ENCODE measurements at regions not wholly inside any gene's neighbourhood (a gene's known extent, or its start where the extent isn't known, plus 50 kb on each side); places are given as distances from the start of the nearest gene placed in this dataset.
A peak's percentile ranks its signal among the peaks of the same experiment; 100 is the strongest.
"Not testable (repeated sequence)": the region's sequence is repeated elsewhere in the genome, so short reads cannot be mapped to it uniquely, and the experiment has no call there.

DNA sequence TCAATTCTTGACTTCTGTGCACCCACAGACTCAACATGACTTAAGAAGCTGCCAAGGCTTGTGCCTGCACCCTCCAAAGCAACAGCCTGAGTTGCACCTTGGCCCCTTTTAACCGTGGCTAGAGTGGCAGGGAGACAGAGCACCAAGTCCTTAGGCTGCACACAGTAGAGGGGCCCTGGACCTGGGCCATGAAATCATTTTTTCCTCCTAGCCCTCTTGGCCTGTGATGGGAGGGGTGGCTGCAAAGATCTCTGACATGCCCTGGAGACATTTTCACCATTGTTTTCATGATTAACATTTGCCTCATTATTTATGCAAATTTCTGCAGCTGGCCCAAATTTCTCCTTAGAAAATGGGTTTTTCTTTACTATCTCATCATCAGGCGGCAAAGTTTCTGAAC, 836.8 kb downstream of the ZPLD1 start:
- TF ChIP-seq, protein P1, sequence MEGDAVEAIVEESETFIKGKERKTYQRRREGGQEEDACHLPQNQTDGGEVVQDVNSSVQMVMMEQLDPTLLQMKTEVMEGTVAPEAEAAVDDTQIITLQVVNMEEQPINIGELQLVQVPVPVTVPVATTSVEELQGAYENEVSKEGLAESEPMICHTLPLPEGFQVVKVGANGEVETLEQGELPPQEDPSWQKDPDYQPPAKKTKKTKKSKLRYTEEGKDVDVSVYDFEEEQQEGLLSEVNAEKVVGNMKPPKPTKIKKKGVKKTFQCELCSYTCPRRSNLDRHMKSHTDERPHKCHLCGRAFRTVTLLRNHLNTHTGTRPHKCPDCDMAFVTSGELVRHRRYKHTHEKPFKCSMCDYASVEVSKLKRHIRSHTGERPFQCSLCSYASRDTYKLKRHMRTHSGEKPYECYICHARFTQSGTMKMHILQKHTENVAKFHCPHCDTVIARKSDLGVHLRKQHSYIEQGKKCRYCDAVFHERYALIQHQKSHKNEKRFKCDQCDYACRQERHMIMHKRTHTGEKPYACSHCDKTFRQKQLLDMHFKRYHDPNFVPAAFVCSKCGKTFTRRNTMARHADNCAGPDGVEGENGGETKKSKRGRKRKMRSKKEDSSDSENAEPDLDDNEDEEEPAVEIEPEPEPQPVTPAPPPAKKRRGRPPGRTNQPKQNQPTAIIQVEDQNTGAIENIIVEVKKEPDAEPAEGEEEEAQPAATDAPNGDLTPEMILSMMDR (IDR thresholded peaks at IDR 0.05; ENCODE audit: control extremely low read depth, extremely low read depth, low read depth, missing control alignments) = no peak
- ChIA-PET CTCF (no interaction called here), POLR2A (no interaction called here)
- DNase-seq (ENCODE audit: extremely low spot score) = no peak

DNA sequence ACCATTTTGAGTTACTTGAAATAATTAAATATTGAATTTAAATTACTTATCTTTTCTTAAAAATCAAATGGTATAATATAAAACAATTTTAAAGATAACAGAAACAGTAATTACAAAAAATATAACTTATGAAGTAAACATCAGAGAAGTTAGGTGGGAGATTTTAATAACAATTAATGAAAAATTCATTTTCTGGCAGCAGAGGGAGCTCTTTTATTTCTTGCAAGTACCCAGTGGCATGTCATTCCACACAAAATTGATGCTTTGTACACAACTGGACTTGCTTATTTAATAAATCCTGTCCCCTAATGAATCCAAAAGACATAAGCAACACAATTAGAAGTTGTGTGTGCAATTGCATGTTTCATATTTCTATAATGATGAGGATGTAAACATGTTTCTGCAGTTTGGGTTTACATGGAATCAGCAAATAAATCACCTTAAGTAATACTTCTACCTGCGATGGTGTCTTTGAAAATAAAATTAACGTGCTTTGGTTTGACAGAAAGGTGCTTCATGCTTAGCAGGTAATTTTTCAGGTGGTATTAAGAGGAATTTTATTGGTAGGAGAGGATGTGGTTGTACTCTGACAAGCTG, 861.3 kb downstream of the ZPLD1 start:
- TF ChIP-seq, protein P1 (IDR thresholded peaks at IDR 0.05; ENCODE audit: control extremely low read depth, extremely low read depth, low read depth, missing control alignments) = peak; percentile 32
- CTCF ChIA-PET = no interaction called here
- POLR2A ChIA-PET = no interaction called here
- no peak for DNase-seq (ENCODE audit: extremely low spot score)

DNA sequence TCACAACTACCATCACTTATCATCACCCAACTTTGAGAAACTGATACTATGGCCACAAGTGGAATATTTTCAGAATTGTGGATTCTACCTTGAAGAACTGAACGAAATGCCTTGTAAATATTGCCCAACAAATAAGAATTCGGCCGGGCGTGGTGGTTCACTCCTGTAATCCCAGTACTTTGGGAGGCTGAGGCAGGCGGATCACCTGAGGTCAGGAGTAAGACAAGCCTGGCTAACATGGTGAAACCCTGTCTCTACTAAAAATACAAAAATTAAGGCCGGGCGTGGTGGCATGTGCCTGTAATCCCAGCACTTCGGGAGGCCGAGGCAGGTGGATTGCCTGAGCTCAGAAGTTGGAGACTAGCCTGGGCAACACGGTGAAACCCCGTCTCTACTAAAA, 862.7 kb downstream of the ZPLD1 start:
- DNase-seq (ENCODE audit: extremely low spot score); POLR2A ChIA-PET: not testable (repeated sequence)
- CTCF ChIA-PET = interaction anchor here (1.0 kb wide), 1 partner anchor 32 kb away, joined by 3 read pairs; no protein-coding TSS in a partner anchor

DNA sequence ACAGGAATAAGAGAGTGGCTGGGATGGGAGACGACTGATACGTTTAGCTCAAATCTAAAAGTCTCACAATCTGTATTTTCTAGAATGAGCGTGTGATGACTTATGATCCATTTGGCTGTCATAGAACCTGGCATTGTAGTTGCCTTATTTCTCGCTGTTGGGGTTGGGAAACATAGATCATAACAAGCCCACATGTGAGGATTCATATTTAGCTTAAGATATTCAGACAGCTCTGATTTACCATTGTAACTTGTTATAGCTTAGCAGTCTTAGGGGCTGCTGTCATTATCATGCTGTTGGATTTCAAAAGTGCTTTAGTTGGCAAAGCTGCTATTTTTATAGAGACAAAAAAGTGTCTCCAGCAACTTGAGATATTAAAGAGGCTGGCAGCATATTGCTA, 871.3 kb downstream of the ZPLD1 start:
- TF ChIP-seq, protein P1 (IDR thresholded peaks at IDR 0.05; ENCODE audit: control extremely low read depth, extremely low read depth, low read depth, missing control alignments) = no peak
- CTCF ChIA-PET = no interaction called here
- POLR2A ChIA-PET = no interaction called here
- no peak for DNase-seq (ENCODE audit: extremely low spot score)

DNA sequence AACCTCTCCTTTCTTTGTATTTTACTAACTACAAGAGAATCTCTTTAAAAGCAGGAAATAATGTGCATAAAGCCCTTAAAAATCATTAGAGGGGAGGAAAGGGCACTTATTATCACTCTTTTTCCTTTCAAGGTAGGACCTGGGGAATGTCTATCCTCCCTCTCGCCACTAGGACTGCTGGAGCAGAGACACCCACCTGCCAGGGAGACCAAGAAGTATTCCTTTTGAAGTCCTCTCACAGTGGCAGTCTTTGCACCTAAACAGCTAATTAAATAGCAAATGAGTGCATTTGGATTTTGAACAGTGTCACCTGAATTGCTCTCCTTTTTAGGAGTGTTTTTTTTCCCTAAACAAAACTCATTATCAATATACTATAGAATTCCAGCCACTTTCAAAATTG, 874.1 kb downstream of the ZPLD1 start:
- CTCF ChIA-PET = no interaction called here
- no peak for DNase-seq (ENCODE audit: extremely low spot score)
- POLR2A ChIA-PET = no interaction called here
- TF ChIP-seq, protein P1 (IDR thresholded peaks at IDR 0.05; ENCODE audit: control extremely low read depth, extremely low read depth, low read depth, missing control alignments) = no peak

DNA sequence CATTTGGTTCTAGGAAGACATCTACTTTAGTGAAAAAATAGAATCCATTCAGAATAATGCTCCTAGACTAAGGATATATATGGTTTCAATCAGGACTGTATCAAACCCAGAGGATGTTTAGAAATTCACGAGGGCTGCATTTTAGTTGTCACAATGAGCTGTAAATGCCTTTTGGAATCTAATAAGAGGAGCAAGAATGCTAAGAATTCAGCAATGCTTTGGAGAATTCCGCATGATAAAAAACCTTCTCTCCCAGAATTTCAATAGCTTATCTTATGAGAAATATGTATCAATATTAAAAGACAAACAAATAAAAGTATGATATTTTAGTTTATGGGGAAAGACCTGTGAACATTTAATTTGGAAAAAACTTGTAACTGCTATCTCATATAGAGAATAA, 885.1 kb downstream of the ZPLD1 start:
- POLR2A ChIA-PET = no interaction called here
- TF ChIP-seq, protein P1 (IDR thresholded peaks at IDR 0.05; ENCODE audit: control extremely low read depth, extremely low read depth, low read depth, missing control alignments) = no peak
- CTCF ChIA-PET = no interaction called here
- no peak for DNase-seq (ENCODE audit: extremely low spot score)

DNA sequence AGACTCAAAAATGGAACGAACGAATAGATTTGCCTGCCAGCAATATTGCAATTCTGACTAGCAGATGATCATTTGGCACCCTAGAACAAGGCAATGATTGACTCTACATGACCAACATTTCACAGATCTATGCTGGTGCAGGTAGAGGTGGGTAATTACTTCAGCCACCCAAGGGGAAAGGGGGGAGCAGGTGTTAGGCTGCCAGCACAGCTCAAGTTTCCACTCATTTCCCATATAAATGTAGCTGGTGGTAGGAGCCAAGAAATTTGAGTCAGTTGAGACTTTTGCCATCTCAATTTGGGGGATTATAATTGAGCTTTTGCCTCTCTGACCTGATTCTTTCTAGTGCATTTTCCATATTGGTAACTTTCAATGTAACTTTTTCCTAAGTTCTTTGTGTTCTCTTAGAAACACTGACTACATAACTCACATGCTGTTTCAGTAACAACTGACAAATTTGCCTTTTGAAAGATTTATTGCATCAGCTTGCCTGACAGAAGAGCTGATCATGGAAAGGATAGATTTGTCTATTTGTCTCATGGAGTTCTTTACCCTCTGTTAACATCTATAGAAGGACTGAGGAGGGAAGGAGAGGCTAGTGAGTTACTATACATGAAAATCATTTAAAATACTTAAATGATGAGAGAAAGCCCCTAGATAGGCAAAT, 902.5 kb downstream of the ZPLD1 start:
- ChIA-PET CTCF (no interaction called here), POLR2A (no interaction called here)
- TF ChIP-seq, protein P1 (IDR thresholded peaks at IDR 0.05; ENCODE audit: control extremely low read depth, extremely low read depth, low read depth, missing control alignments) = no peak

More for the DNA sequence above, 902.5 kb downstream of the ZPLD1 start:
- no peak for DNase-seq (ENCODE audit: extremely low spot score)

All from GM10248 (cell line).